Activated CD8-positive, alpha-beta memory T cell treated with anti-CD3 and anti-CD28 coated beads, Interleukin-2, amount 50 U/mL, for 48 hours (primary cell): ENCODE measurements at regions not wholly inside any gene's neighbourhood (a gene's known extent, or its start where the extent isn't known, plus 50 kb on each side); places are given as distances from the start of the nearest gene placed in this dataset.
"Not testable (repeated sequence)": the region's sequence is repeated elsewhere in the genome, so short reads cannot be mapped to it uniquely, and the experiment has no call there.

Source experiments
- DNase-seq: peaks from one replicate; pipeline ENCODE4 v3.0.0-alpha.2; 2020

- DNase-seq = no peak
Measured at GRCh38 chr15:77877869-77878577, 199.5 kb downstream of the TBC1D2B start.

GRCh38 chr15:77876107-77876820, 201.2 kb downstream of the TBC1D2B start:
- DNase-seq = not testable (repeated sequence)

- peak; percentile 66 for DNase-seq
Measured at GRCh38 chr15:77875066-77875721, 202.3 kb downstream of the TBC1D2B start.

- no peak for DNase-seq
Measured at GRCh38 chr15:77874063-77874462, 203.4 kb downstream of the TBC1D2B start.

GRCh38 chr15:77872521-77873425, 204.7 kb downstream of the TBC1D2B start:
- DNase-seq = not testable (repeated sequence)

GRCh38 chr15:77871852-77872371, 205.6 kb downstream of the TBC1D2B start:
- DNase-seq = no peak

GRCh38 chr15:77870195-77871065, 207.1 kb downstream of the TBC1D2B start:
- peak; percentile 71 for DNase-seq

GRCh38 chr15:77869021-77869895, 208.3 kb downstream of the TBC1D2B start:
- no peak for DNase-seq

- DNase-seq = not testable (repeated sequence)
Measured at GRCh38 chr15:77868048-77868629, 209.4 kb downstream of the TBC1D2B start.

GRCh38 chr15:77867266-77868047, 210.1 kb downstream of the TBC1D2B start:
- no peak for DNase-seq

GRCh38 chr15:77866596-77867125, 210.8 kb downstream of the TBC1D2B start:
- no peak for DNase-seq

- DNase-seq = no peak
Measured at GRCh38 chr15:77866186-77866585, 211.3 kb downstream of the TBC1D2B start.

- DNase-seq = no peak
Measured at GRCh38 chr15:77865701-77866100, 211.8 kb downstream of the TBC1D2B start.

GRCh38 chr15:77865106-77865610, 212.4 kb downstream of the TBC1D2B start:
- no peak for DNase-seq

- no peak for DNase-seq
Measured at GRCh38 chr15:77864211-77865105, 213.1 kb downstream of the TBC1D2B start.

GRCh38 chr15:77863491-77864105, 213.9 kb downstream of the TBC1D2B start:
- no peak for DNase-seq

- no peak for DNase-seq
Measured at GRCh38 chr15:77862651-77863104, 214.8 kb downstream of the TBC1D2B start.
